ENCODE measurements at regions not wholly inside any gene's neighbourhood (a gene's known extent, or its start where the extent isn't known, plus 50 kb on each side); places are given as distances from the start of the nearest gene placed in this dataset.

DNA sequence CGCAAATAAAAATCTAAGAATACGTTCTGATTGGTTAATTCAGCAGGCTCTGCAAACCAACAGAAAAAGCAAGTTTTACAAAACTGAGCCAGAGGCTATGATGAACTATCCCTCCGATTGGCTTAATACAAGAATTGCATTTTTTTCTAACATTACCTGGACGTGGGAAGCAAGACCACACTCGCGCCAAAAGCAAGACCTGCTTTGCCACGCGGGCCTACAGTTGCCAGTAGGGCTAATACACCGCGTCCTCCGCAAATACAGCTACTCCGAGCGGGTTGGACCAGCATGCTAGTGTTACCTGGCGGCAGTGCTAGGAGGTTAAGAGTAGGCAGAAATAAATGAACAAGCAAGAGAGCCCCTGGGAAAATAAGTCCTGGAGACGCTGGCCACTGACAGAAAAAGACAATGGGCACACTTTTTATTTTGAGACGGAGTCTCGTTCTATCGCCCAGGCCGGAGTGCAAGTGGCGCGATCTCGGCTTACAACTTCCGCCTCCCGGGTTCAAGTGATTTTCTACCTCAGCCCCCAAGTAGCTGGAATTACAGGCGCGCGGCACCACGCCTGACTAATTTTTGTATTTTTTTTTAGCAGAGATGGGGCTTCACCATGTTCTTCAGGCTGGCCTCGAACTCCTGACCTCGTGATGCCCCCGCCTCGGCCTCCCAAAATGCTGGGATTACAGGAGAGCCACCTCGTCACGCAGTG is 131.9 kb upstream of the BTN3A2 start:
- ATAC-seq (peak; percentile 35), DNase-seq (ENCODE audit: low spot score) (peak; percentile 58)
- H3K27me3 Mint-ChIP-seq (ENCODE audit: insufficient read depth, low read depth, poor library complexity): peaks cover 20% of the 10 kb centered on the region
- peak overlapping the region; percentile 90 for H3K4me3 Mint-ChIP-seq
- no peaks in the 10 kb centered on the region for H4K20me1 ChIP-seq (replicated peaks; ENCODE audit: insufficient read depth)
- no peaks in the 10 kb centered on the region for H3K36me3 Mint-ChIP-seq (ENCODE audit: low read depth)
- H3K27me3 ChIP-seq (ENCODE audit: insufficient read depth): no peaks in the 10 kb centered on the region
- TF ChIP-seq, protein P1, sequence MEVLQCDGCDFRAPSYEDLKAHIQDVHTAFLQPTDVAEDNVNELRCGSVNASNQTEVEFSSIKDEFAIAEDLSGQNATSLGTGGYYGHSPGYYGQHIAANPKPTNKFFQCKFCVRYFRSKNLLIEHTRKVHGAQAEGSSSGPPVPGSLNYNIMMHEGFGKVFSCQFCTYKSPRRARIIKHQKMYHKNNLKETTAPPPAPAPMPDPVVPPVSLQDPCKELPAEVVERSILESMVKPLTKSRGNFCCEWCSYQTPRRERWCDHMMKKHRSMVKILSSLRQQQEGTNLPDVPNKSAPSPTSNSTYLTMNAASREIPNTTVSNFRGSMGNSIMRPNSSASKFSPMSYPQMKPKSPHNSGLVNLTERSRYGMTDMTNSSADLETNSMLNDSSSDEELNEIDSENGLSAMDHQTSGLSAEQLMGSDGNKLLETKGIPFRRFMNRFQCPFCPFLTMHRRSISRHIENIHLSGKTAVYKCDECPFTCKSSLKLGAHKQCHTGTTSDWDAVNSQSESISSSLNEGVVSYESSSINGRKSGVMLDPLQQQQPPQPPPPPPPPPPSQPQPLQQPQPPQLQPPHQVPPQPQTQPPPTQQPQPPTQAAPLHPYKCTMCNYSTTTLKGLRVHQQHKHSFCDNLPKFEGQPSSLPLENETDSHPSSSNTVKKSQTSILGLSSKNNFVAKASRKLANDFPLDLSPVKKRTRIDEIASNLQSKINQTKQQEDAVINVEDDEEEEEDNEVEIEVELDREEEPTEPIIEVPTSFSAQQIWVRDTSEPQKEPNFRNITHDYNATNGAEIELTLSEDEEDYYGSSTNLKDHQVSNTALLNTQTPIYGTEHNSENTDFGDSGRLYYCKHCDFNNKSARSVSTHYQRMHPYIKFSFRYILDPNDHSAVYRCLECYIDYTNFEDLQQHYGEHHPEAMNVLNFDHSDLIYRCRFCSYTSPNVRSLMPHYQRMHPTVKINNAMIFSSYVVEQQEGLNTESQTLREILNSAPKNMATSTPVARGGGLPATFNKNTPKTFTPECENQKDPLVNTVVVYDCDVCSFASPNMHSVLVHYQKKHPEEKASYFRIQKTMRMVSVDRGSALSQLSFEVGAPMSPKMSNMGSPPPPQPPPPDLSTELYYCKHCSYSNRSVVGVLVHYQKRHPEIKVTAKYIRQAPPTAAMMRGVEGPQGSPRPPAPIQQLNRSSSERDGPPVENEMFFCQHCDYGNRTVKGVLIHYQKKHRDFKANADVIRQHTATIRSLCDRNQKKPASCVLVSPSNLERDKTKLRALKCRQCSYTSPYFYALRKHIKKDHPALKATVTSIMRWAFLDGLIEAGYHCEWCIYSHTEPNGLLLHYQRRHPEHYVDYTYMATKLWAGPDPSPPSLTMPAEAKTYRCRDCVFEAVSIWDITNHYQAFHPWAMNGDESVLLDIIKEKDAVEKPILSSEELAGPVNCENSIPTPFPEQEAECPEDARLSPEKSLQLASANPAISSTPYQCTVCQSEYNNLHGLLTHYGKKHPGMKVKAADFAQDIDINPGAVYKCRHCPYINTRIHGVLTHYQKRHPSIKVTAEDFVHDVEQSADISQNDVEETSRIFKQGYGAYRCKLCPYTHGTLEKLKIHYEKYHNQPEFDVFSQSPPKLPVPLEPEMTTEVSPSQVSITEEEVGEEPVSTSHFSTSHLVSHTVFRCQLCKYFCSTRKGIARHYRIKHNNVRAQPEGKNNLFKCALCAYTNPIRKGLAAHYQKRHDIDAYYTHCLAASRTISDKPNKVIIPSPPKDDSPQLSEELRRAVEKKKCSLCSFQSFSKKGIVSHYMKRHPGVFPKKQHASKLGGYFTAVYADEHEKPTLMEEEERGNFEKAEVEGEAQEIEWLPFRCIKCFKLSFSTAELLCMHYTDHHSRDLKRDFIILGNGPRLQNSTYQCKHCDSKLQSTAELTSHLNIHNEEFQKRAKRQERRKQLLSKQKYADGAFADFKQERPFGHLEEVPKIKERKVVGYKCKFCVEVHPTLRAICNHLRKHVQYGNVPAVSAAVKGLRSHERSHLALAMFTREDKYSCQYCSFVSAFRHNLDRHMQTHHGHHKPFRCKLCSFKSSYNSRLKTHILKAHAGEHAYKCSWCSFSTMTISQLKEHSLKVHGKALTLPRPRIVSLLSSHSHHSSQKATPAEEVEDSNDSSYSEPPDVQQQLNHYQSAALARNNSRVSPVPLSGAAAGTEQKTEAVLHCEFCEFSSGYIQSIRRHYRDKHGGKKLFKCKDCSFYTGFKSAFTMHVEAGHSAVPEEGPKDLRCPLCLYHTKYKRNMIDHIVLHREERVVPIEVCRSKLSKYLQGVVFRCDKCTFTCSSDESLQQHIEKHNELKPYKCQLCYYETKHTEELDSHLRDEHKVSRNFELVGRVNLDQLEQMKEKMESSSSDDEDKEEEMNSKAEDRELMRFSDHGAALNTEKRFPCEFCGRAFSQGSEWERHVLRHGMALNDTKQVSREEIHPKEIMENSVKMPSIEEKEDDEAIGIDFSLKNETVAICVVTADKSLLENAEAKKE (CRISPR knock-in tag; IDR thresholded peaks at IDR 0.05): no peak
- TF ChIP-seq, protein P2, sequence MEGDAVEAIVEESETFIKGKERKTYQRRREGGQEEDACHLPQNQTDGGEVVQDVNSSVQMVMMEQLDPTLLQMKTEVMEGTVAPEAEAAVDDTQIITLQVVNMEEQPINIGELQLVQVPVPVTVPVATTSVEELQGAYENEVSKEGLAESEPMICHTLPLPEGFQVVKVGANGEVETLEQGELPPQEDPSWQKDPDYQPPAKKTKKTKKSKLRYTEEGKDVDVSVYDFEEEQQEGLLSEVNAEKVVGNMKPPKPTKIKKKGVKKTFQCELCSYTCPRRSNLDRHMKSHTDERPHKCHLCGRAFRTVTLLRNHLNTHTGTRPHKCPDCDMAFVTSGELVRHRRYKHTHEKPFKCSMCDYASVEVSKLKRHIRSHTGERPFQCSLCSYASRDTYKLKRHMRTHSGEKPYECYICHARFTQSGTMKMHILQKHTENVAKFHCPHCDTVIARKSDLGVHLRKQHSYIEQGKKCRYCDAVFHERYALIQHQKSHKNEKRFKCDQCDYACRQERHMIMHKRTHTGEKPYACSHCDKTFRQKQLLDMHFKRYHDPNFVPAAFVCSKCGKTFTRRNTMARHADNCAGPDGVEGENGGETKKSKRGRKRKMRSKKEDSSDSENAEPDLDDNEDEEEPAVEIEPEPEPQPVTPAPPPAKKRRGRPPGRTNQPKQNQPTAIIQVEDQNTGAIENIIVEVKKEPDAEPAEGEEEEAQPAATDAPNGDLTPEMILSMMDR (conservative IDR thresholded peaks at IDR 0.05; ENCODE audit: low read depth in 2 of 2): no peak
- TF ChIP-seq ZNF114 (CRISPR knock-in tag; IDR thresholded peaks at IDR 0.05) (no peak), POLR2AphosphoS5 (IDR thresholded peaks at IDR 0.05; ENCODE audit: low read depth) (no peak), CREB1 (CRISPR knock-in tag; IDR thresholded peaks at IDR 0.05; ENCODE audit: low read depth) (no peak), EZH2phosphoT487 (IDR thresholded peaks at IDR 0.05; ENCODE audit: unreplicated experiment) (no peak)
- TF ChIP-seq, protein P3, sequence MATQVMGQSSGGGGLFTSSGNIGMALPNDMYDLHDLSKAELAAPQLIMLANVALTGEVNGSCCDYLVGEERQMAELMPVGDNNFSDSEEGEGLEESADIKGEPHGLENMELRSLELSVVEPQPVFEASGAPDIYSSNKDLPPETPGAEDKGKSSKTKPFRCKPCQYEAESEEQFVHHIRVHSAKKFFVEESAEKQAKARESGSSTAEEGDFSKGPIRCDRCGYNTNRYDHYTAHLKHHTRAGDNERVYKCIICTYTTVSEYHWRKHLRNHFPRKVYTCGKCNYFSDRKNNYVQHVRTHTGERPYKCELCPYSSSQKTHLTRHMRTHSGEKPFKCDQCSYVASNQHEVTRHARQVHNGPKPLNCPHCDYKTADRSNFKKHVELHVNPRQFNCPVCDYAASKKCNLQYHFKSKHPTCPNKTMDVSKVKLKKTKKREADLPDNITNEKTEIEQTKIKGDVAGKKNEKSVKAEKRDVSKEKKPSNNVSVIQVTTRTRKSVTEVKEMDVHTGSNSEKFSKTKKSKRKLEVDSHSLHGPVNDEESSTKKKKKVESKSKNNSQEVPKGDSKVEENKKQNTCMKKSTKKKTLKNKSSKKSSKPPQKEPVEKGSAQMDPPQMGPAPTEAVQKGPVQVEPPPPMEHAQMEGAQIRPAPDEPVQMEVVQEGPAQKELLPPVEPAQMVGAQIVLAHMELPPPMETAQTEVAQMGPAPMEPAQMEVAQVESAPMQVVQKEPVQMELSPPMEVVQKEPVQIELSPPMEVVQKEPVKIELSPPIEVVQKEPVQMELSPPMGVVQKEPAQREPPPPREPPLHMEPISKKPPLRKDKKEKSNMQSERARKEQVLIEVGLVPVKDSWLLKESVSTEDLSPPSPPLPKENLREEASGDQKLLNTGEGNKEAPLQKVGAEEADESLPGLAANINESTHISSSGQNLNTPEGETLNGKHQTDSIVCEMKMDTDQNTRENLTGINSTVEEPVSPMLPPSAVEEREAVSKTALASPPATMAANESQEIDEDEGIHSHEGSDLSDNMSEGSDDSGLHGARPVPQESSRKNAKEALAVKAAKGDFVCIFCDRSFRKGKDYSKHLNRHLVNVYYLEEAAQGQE (IDR thresholded peaks at IDR 0.05; ENCODE audit: unreplicated experiment): no peak
- H2AFZ ChIP-seq: no peak overlapping the region
- no peaks in the 10 kb centered on the region; the same call in none of the 3 replicates for H3K9me3 Mint-ChIP-seq
- peak overlapping the region; percentile 70 for H3K4me2 ChIP-seq
- H3K4me1 ChIP-seq (ENCODE audit: insufficient read depth): peaks cover 3% of the 10 kb centered on the region; the same call in 1 of the 2 replicates
- peaks cover 9% of the 10 kb centered on the region; the same call in 1 of the 2 replicates for H3F3A ChIP-seq (replicated peaks; ENCODE audit: low read depth)
- H3K4me3 ChIP-seq: peak overlapping the region; percentile 78
- no peaks in the 10 kb centered on the region for H3K9me2 ChIP-seq (ENCODE audit: insufficient read depth)
- peak overlapping the region; percentile 99 for H3K27ac ChIP-seq (ENCODE audit: low read depth)
- no peaks in the 10 kb centered on the region for H3K36me3 ChIP-seq (ENCODE audit: insufficient read depth)
- peak overlapping the region; percentile 95 for H3K27ac Mint-ChIP-seq
- no peaks in the 10 kb centered on the region for H3K79me2 ChIP-seq (replicated peaks; ENCODE audit: insufficient read depth)
- H3K4me1 Mint-ChIP-seq: peaks cover 21% of the 10 kb centered on the region; the same call in 2 of the 3 replicates
